Hypothalamus (tissue), 51 donors: ENCODE measurements at regions not wholly inside any gene's neighbourhood (a gene's known extent, or its start where the extent isn't known, plus 50 kb on each side); places are given as distances from the start of the nearest gene placed in this dataset.
A peak's percentile ranks its signal among the peaks of the same experiment; 100 is the strongest.
"Not testable (repeated sequence)": the region's sequence is repeated elsewhere in the genome, so short reads cannot be mapped to it uniquely, and the experiment has no call there.

Experiments used
- DNase-seq, 51 donors: peaks; one replicate each; lab custom pipeline; 2025; lab: John Stamatoyannopoulos, UW

GRCh38 chr20:57988828-57989227 is 239.6 kb downstream of the ANKRD60 start:
- no peak for DNase-seq

GRCh38 chr20:57988422-57988821 is 240.0 kb downstream of the ANKRD60 start:
- no peak for DNase-seq

- DNase-seq, result no peak
These were observed 240.8 kb downstream of the ANKRD60 start for GRCh38 chr20:57987659-57988058.

- no peak for DNase-seq
These were observed 241.8 kb downstream of the ANKRD60 start for GRCh38 chr20:57986666-57987065.

- no peak for DNase-seq
These were observed 243.2 kb downstream of the ANKRD60 start for GRCh38 chr20:57985278-57985677.

GRCh38 chr20:57983082-57983481 is 245.4 kb downstream of the ANKRD60 start:
- no peak for DNase-seq

GRCh38 chr20:57980506-57980905 is 247.9 kb downstream of the ANKRD60 start:
- no peak for DNase-seq

- no peak for DNase-seq
These were observed 250.9 kb downstream of the ANKRD60 start for GRCh38 chr20:57977569-57977968.

GRCh38 chr20:57977141-57977540 is 251.3 kb downstream of the ANKRD60 start:
- no peak for DNase-seq

- no peak for DNase-seq
These were observed 253.6 kb downstream of the ANKRD60 start for GRCh38 chr20:57974863-57975262.

- no peak for DNase-seq
These were observed 254.6 kb downstream of the ANKRD60 start for GRCh38 chr20:57973886-57974285.

- DNase-seq, result not testable (repeated sequence)
These were observed 256.9 kb downstream of the ANKRD60 start for GRCh38 chr20:57971583-57971982.

- no peak for DNase-seq
These were observed 257.6 kb downstream of the ANKRD60 start for GRCh38 chr20:57970856-57971255.

GRCh38 chr20:57970116-57970515 is 258.3 kb downstream of the ANKRD60 start:
- DNase-seq, result no peak

GRCh38 chr20:57968120-57968519 is 258.3 kb upstream of the PMEPA1 start:
- DNase-seq, result no peak

- no peak for DNase-seq
These were observed 257.5 kb upstream of the PMEPA1 start for GRCh38 chr20:57967364-57967763.

- no peak for DNase-seq
These were observed 256.8 kb upstream of the PMEPA1 start for GRCh38 chr20:57966620-57967019.

- no peak for DNase-seq
These were observed 255.6 kb upstream of the PMEPA1 start for GRCh38 chr20:57965441-57965840.

GRCh38 chr20:57964011-57964862 is 254.4 kb upstream of the PMEPA1 start:
- DNase-seq, result peak in 37 of 51 donors; percentile 6 to 73 (median 44)

GRCh38 chr20:57960803-57961575 is 251.2 kb upstream of the PMEPA1 start:
- DNase-seq, result peak in 8 of 51 donors; percentile 4 to 33 (median 10)

- no peak for DNase-seq
These were observed 249.8 kb upstream of the PMEPA1 start for GRCh38 chr20:57959589-57959988.

- peak in 22 of 51 donors; percentile 6 to 57 (median 12) for DNase-seq
These were observed 249.2 kb upstream of the PMEPA1 start for GRCh38 chr20:57959018-57959417.
